Body of pancreas (tissue), 4 donors: ENCODE measurements at regions not wholly inside any gene's neighbourhood (a gene's known extent, or its start where the extent isn't known, plus 50 kb on each side); places are given as distances from the start of the nearest gene placed in this dataset.

Experiments used
- POLR2A ChIP-seq, 3 donors: fragments of 450-650 bp; IDR thresholded peaks; one replicate each; pipeline ENCODE4 v1.6.1; 2016; ENCODE audit warnings: antibody characterized with exemption in 3 of 3, mild to moderate bottlenecking in 2 of 3
- TF ChIP-seq, protein P1 (sequence below), 7 experiments: fragments of 450-650 bp in 4 of 7; fragments of 200-600 bp in 3 of 7; sonication (generic) in 3 of 7; IDR thresholded peaks; one replicate each; pipeline ENCODE4 v1.5.1; 2016 to 2019; ENCODE audit warnings: antibody characterized with exemption in 7 of 7

DNA sequence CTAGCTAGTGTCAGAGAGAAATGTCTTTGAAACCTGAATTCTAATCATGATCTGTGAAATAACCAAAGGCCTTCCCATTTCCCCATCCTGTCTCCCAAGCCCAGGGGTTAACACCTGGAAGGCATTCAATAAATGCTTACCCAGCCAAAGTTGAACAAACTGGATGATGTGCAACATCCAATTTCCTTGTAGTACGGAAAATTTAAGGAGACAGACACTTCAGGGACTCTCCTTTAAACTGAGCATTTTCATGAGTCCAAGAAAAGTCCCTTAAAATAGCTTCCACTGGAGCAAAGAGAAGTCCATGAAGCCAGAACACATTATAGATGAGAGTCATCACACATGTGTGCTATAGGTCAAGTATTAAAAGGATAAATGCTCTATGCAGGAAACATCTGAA, 271.2 kb downstream of the RAB28 start:
- TF ChIP-seq, protein P1, sequence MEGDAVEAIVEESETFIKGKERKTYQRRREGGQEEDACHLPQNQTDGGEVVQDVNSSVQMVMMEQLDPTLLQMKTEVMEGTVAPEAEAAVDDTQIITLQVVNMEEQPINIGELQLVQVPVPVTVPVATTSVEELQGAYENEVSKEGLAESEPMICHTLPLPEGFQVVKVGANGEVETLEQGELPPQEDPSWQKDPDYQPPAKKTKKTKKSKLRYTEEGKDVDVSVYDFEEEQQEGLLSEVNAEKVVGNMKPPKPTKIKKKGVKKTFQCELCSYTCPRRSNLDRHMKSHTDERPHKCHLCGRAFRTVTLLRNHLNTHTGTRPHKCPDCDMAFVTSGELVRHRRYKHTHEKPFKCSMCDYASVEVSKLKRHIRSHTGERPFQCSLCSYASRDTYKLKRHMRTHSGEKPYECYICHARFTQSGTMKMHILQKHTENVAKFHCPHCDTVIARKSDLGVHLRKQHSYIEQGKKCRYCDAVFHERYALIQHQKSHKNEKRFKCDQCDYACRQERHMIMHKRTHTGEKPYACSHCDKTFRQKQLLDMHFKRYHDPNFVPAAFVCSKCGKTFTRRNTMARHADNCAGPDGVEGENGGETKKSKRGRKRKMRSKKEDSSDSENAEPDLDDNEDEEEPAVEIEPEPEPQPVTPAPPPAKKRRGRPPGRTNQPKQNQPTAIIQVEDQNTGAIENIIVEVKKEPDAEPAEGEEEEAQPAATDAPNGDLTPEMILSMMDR (IDR thresholded peaks at IDR 0.05), result no peak
- no peak for TF ChIP-seq POLR2A (IDR thresholded peaks at IDR 0.05)
